ENCODE measurements at regions not wholly inside any gene's neighbourhood (a gene's known extent, or its start where the extent isn't known, plus 50 kb on each side); places are given as distances from the start of the nearest gene placed in this dataset.

DNA sequence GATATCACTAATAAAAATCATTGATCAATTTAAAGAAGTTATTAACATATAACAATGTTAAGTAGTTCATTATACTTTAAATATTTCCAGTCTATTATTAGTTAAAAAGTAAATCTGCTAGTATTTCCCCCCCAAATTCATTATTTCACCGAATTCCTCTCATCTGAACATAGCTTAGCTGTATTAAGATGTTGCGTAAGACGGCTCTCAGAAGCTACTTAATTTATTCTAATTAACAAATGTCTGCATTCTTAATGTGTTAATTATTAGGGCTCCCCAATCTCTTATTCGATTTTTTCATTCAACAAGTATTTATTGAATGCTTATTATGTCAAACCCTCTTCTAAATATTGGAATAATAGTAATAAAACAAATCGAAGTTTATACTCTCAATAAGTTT lies 290.7 kb downstream of the TRIML1 start:
- TF ChIP-seq CTCF (IDR thresholded peaks at IDR 0.05) (no peak), POLR2A (IDR thresholded peaks at IDR 0.05) (no peak), POLR2AphosphoS5 (IDR thresholded peaks at IDR 0.05; ENCODE audit: insufficient read depth in 1 of 2, low read depth in 1 of 2) (no peak)
